K562 (cell line): ENCODE measurements at regions not wholly inside any gene's neighbourhood (a gene's known extent, or its start where the extent isn't known, plus 50 kb on each side); places are given as distances from the start of the nearest gene placed in this dataset.

Source experiments
- ATAC-seq: fragments of 200-7000 bp; cut with Tn5 transposase; 3 replicates; pipeline ENCODE4 v1.9.1; 2020; ENCODE audit warnings: moderate library complexity
- BruUV-seq: library from RNA; stranded (reverse); fragments of 400-500 nt; replicated peaks from 2 replicates; lab custom pipeline; 2021; lab: Mats Ljungman, UMichigan
- CTCF ChIA-PET: fragments of 300-600 bp; formaldehyde crosslinking; extraction: SDS; loops from one replicate; lab custom pipeline; 2021; ENCODE audit warnings: low intra/inter-chr PET ratio; lab: Yijun Ruan, JAX
- POLR2A ChIA-PET: fragments of 300-600, 350-650 bp; sonication (Branson Sonifier 250); formaldehyde crosslinking; extraction: SDS; loops from one replicate; lab custom pipeline; 2021; ENCODE audit warnings: antibody characterized with exemption, inconsistent platforms; lab: Yijun Ruan, JAX
- DNase-seq, 4 experiments: peaks; one replicate each; pipeline versions ENCODE4 v3.0.0 to v3.0.0-alpha.2; 2011 to 2018; ENCODE audit warnings: low spot score in 3 of 4, mixed read lengths in 3 of 4; ENCODE audit errors: extremely low read depth in 1 of 4
- FAIRE-seq: peaks from 2 replicates; lab custom pipeline; 2011; peaks lifted over from hg19 to GRCh38; lab: Jason Lieb, UNC
- H2AFZ ChIP-seq: 2 replicates; pipeline ENCODE4 v1.6.0; 2011; ENCODE audit warnings: low read depth, low read length, control low read depth, inconsistent platforms
- H3K27ac ChIP-seq: fragments of 200-600 bp; 3 replicates; pipeline ENCODE4 v1.8.0; 2011; ENCODE audit warnings: low read depth, mild to moderate bottlenecking, control low read depth, inconsistent platforms, low read length, moderate library complexity, mixed read lengths; ENCODE audit errors: extremely low read depth
- H3K27me3 ChIP-seq, 2 experiments: fragments of 300-600 bp in 1 of 2; 2 replicates in 1 of 2; 3 replicates in 1 of 2; pipeline versions ENCODE4 v1.6.0 to v1.8.0; 2011; ENCODE audit warnings: inconsistent platforms in 2 of 2, low read length in 2 of 2, mild to moderate bottlenecking in 1 of 2, mixed read lengths in 1 of 2, moderate library complexity in 1 of 2; ENCODE audit not compliant: control insufficient read depth in 2 of 2, insufficient read depth in 2 of 2
- H3K36me3 ChIP-seq: fragments of 300-600 bp; 3 replicates; pipeline ENCODE4 v1.8.0; 2011; ENCODE audit warnings: mild to moderate bottlenecking, low read length, inconsistent platforms; ENCODE audit not compliant: control insufficient read depth, insufficient read depth
- H3K4me1 ChIP-seq, 2 experiments: fragments of 200-600 bp in 1 of 2; replicated peaks in 1 of 2; 2 replicates in 1 of 2; 3 replicates in 1 of 2; pipeline versions ENCODE4 v1.5.1 to v1.8.0; 2011; ENCODE audit warnings: inconsistent platforms in 2 of 2, low read length in 2 of 2, mild to moderate bottlenecking in 1 of 2, mixed read lengths in 1 of 2, moderate library complexity in 1 of 2; ENCODE audit not compliant: control insufficient read depth in 2 of 2, insufficient read depth in 2 of 2
- H3K4me2 ChIP-seq: 2 replicates; pipeline ENCODE4 v1.6.1; 2011; ENCODE audit warnings: low read length, control low read depth, inconsistent platforms, mixed read lengths; ENCODE audit not compliant: insufficient read depth
- H3K4me3 ChIP-seq: fragments of 200-600 bp; sonication (generic), shearing (Covaris generic); 2 replicates; pipeline ENCODE4 v1.5.1; 2016; ENCODE audit warnings: control low read depth, inconsistent platforms
- H3K79me2 ChIP-seq: fragments of 200-600 bp; 3 replicates; pipeline ENCODE4 v1.8.0; 2011; ENCODE audit warnings: low read length, inconsistent platforms; ENCODE audit not compliant: control insufficient read depth, insufficient read depth
- H3K9ac ChIP-seq, 2 experiments: 2 replicates each; pipeline versions ENCODE4 v1.6.0 to v1.6.1; 2011; ENCODE audit warnings: low read depth in 2 of 2, low read length in 2 of 2, control low read depth in 1 of 2, inconsistent platforms in 1 of 2, mild to moderate bottlenecking in 1 of 2, mixed read lengths in 1 of 2; ENCODE audit not compliant: insufficient read depth in 1 of 2
- H3K9me1 ChIP-seq: one replicate; pipeline ENCODE4 v1.6.0; 2011; ENCODE audit warnings: inconsistent platforms, mild to moderate bottlenecking, low read length, moderate library complexity; ENCODE audit not compliant: control insufficient read depth, insufficient read depth
- H3K9me3 ChIP-seq: replicated peaks from 2 replicates; pipeline ENCODE4 v1.5.1; 2011; ENCODE audit warnings: low read depth, low read length, inconsistent platforms; ENCODE audit not compliant: control insufficient read depth, insufficient read depth
- H4K20me1 ChIP-seq: replicated peaks from 2 replicates; pipeline ENCODE4 v1.6.1; 2011; ENCODE audit warnings: low read length, inconsistent platforms, mixed read lengths; ENCODE audit not compliant: control insufficient read depth, insufficient read depth
- GATAD2B ChIP-seq: fragments of 450-650 bp; IDR thresholded peaks from 2 replicates; pipeline ENCODE4 v1.6.1; 2017; ENCODE audit warnings: mild to moderate bottlenecking, borderline replicate concordance
- GTF2F1 ChIP-seq: IDR thresholded peaks from 2 replicates; pipeline ENCODE4 v1.6.1; 2011; ENCODE audit warnings: low read depth, low read length, improper control_type of control experiment
- NR2F6 ChIP-seq: fragments of 450-650 bp; formaldehyde crosslinking; IDR thresholded peaks from 2 replicates; pipeline ENCODE4 v1.4.0; 2020; ENCODE audit warnings: mild to moderate bottlenecking
- PPARD ChIP-seq: fragments of 250-450 bp; sonication (Bioruptor Pico); IDR thresholded peaks from 2 replicates; pipeline ENCODE4 v1.8.0; 2022; ENCODE audit warnings: inconsistent platforms, mild to moderate bottlenecking, moderate library complexity
- PTRF ChIP-seq: fragments of 450-650 bp; IDR thresholded peaks from 2 replicates; pipeline ENCODE4 v1.6.1; 2016; ENCODE audit warnings: mild to moderate bottlenecking, missing genetic modification characterization, missing compliant biosample characterization
- RBM34 ChIP-seq: fragments of 200-400 bp; formaldehyde crosslinking; IDR thresholded peaks from 2 replicates; pipeline ENCODE4 v1.6.1; 2018; ENCODE audit warnings: low read length, borderline replicate concordance; ENCODE audit not compliant: insufficient read depth
- STAG1 ChIP-seq: sonication (generic); formaldehyde crosslinking; IDR thresholded peaks from 2 replicates; pipeline ENCODE4 v1.5.0; 2020; ENCODE audit warnings: missing genetic modification reagents, borderline replicate concordance
- WGBS: fragments of 100-300 bp; shearing (Covaris generic); methylation state at CpG from one replicate; pipeline ENCODE4 v1.1.6; 2016; ENCODE audit warnings: low coverage, mixed read lengths; ENCODE audit not compliant: insufficient coverage; ENCODE audit errors: missing lambda C conversion rate; 5-methylcytosine and 5-hydroxymethylcytosine counted together
- in situ Hi-C: fragments of 300-500 bp; cut with MboI; formaldehyde crosslinking; loops from 4 replicates; pipeline ENCODE4 v1.15.0; 2018; ENCODE audit warnings: inconsistent platforms, mixed read lengths
- intact Hi-C: fragments of 100-400 bp; cut with micrococcal nuclease; formaldehyde crosslinking; loops from 2 replicates; pipeline ENCODE4 v1.14.2; 2022
- TF ChIP-seq, protein P1 (sequence below), 3 experiments: IDR thresholded peaks in 2 of 3; conservative IDR thresholded peaks in 1 of 3; 2 replicates each; pipeline ENCODE4 v1.5.1; 2011 to 2012; ENCODE audit warnings: low read length in 3 of 3, mild to moderate bottlenecking in 3 of 3, control low read depth in 2 of 3, improper control_type of control experiment in 1 of 3, inconsistent platforms in 1 of 3, low read depth in 1 of 3, mixed read lengths in 1 of 3, moderate library complexity in 1 of 3; ENCODE audit not compliant: insufficient read depth in 2 of 3
- TF ChIP-seq, protein P2 (sequence below): fragments of 250-450 bp; sonication (Bioruptor Pico); IDR thresholded peaks from 2 replicates; pipeline ENCODE4 v1.8.0; 2021; ENCODE audit warnings: mild to moderate bottlenecking, moderate library complexity
- TF ChIP-seq, protein P3 (sequence below): sonication (generic); formaldehyde crosslinking; IDR thresholded peaks from 2 replicates; pipeline ENCODE4 v1.8.1; 2023; ENCODE audit warnings: mild to moderate bottlenecking, missing genetic modification reagents
- TF ChIP-seq, protein P4 (sequence below): fragments of 250-450 bp; sonication (Bioruptor Pico); IDR thresholded peaks from 2 replicates; pipeline ENCODE4 v1.5.0; 2021; ENCODE audit warnings: mild to moderate bottlenecking, borderline replicate concordance

DNA sequence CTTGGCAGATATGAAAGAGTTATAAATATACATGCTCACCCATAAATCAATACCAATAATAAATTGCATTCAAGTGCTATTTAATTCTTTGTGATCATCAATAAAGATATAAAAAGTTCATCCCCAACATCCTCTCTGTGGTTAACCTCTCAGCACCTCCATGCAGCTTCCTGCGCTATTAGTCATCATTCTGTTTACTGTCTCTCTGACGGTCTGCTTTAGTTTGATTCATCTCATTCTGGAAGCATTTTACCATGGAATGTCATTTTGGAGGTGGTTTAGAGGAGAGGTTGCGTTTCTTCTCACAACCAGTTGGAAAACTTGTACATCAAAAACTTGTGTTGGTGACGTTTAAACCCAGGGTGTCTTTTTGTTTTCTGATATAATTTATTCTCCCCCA lies 486.6 kb downstream of the BRINP1 start (continued):
- TF ChIP-seq, protein P1, sequence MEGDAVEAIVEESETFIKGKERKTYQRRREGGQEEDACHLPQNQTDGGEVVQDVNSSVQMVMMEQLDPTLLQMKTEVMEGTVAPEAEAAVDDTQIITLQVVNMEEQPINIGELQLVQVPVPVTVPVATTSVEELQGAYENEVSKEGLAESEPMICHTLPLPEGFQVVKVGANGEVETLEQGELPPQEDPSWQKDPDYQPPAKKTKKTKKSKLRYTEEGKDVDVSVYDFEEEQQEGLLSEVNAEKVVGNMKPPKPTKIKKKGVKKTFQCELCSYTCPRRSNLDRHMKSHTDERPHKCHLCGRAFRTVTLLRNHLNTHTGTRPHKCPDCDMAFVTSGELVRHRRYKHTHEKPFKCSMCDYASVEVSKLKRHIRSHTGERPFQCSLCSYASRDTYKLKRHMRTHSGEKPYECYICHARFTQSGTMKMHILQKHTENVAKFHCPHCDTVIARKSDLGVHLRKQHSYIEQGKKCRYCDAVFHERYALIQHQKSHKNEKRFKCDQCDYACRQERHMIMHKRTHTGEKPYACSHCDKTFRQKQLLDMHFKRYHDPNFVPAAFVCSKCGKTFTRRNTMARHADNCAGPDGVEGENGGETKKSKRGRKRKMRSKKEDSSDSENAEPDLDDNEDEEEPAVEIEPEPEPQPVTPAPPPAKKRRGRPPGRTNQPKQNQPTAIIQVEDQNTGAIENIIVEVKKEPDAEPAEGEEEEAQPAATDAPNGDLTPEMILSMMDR (IDR thresholded peaks at IDR 0.05 in 2 of 3, conservative IDR thresholded peaks at IDR 0.05 in 1 of 3; ENCODE audit: insufficient read depth in 2 of 3, low read depth in 1 of 3, low read length in 3 of 3), result no peak
- TF ChIP-seq PPARD (CRISPR knock-in tag) (no peak), NR2F6 (CRISPR knock-in tag) (no peak), PTRF (tag) (no peak), STAG1 (CRISPR knock-in tag) (no peak)
- TF ChIP-seq, protein P2, sequence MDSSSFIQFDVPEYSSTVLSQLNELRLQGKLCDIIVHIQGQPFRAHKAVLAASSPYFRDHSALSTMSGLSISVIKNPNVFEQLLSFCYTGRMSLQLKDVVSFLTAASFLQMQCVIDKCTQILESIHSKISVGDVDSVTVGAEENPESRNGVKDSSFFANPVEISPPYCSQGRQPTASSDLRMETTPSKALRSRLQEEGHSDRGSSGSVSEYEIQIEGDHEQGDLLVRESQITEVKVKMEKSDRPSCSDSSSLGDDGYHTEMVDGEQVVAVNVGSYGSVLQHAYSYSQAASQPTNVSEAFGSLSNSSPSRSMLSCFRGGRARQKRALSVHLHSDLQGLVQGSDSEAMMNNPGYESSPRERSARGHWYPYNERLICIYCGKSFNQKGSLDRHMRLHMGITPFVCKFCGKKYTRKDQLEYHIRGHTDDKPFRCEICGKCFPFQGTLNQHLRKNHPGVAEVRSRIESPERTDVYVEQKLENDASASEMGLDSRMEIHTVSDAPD (CRISPR knock-in tag), result no peak

DNA sequence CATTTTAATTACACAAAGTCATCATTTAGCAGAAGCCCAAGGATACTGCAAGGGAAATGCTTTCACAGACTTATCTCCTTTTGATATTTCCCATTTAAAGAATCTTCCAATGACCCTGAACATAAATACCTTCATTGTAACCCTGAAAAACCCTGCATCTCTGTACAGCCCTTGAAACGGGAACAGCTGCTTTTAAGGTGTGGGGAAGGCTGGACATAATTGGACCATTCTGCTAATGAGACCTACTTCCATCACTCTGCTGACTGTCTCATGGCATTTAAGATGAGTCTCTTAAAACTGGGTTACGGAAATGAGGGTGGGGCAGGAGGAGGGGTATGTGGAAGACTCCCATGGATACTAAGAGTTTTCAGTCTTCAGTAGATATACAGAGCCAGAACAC lies 485.8 kb downstream of the BRINP1 start:
- FAIRE-seq (no peak), ATAC-seq (no peak), DNase-seq (no peak)
- H2AFZ ChIP-seq, result no peak overlapping the region
- no peaks in the 10 kb centered on the region for H3K9me3 ChIP-seq
- WGBS, result 3% methylated on average over 2 of the region's 2 CpGs
- CTCF ChIA-PET, result no interaction called here
- no peaks in the 10 kb centered on the region for H3K36me3 ChIP-seq
- H4K20me1 ChIP-seq, result no peaks in the 10 kb centered on the region
- POLR2A ChIA-PET, result no interaction called here
- no peak overlapping the region for H3K27ac ChIP-seq
- intact Hi-C loops, result no loop called here
- BruUV-seq, result no TSS peak
- H3K9ac ChIP-seq, result no peak overlapping the region
- H3K27me3 ChIP-seq, result no peaks in the 10 kb centered on the region
- no peaks in the 10 kb centered on the region for H3K9me1 ChIP-seq
- H3K4me2 ChIP-seq, result no peak overlapping the region
- no peaks in the 10 kb centered on the region for H3K79me2 ChIP-seq
- H3K4me3 ChIP-seq, result no peak overlapping the region
- in situ Hi-C loops, result no loop called here
- H3K4me1 ChIP-seq, result no peaks in the 10 kb centered on the region
- TF ChIP-seq GATAD2B (no peak), RBM34 (no peak), GTF2F1 (no peak)
- TF ChIP-seq, protein P3, sequence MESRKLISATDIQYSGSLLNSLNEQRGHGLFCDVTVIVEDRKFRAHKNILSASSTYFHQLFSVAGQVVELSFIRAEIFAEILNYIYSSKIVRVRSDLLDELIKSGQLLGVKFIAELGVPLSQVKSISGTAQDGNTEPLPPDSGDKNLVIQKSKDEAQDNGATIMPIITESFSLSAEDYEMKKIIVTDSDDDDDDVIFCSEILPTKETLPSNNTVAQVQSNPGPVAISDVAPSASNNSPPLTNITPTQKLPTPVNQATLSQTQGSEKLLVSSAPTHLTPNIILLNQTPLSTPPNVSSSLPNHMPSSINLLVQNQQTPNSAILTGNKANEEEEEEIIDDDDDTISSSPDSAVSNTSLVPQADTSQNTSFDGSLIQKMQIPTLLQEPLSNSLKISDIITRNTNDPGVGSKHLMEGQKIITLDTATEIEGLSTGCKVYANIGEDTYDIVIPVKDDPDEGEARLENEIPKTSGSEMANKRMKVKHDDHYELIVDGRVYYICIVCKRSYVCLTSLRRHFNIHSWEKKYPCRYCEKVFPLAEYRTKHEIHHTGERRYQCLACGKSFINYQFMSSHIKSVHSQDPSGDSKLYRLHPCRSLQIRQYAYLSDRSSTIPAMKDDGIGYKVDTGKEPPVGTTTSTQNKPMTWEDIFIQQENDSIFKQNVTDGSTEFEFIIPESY, result no peak
- TF ChIP-seq, protein P4, sequence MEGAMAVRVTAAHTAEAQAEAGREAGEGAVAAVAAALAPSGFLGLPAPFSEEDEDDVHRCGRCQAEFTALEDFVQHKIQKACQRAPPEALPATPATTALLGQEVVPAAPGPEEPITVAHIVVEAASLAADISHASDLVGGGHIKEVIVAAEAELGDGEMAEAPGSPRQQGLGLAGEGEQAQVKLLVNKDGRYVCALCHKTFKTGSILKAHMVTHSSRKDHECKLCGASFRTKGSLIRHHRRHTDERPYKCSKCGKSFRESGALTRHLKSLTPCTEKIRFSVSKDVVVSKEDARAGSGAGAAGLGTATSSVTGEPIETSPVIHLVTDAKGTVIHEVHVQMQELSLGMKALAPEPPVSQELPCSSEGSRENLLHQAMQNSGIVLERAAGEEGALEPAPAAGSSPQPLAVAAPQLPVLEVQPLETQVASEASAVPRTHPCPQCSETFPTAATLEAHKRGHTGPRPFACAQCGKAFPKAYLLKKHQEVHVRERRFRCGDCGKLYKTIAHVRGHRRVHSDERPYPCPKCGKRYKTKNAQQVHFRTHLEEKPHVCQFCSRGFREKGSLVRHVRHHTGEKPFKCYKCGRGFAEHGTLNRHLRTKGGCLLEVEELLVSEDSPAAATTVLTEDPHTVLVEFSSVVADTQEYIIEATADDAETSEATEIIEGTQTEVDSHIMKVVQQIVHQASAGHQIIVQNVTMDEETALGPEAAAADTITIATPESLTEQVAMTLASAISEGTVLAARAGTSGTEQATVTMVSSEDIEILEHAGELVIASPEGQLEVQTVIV (CRISPR knock-in tag), result no peak
